ENCODE measurements at regions not wholly inside any gene's neighbourhood (a gene's known extent, or its start where the extent isn't known, plus 50 kb on each side); places are given as distances from the start of the nearest gene placed in this dataset.

- TF ChIP-seq CTCF (conservative IDR thresholded peaks at IDR 0.05; ENCODE audit: low read depth in 2 of 2) = no peak
- no peak for TF ChIP-seq ETS1 (IDR thresholded peaks at IDR 0.05)
- TF ChIP-seq ZNF114 (CRISPR knock-in tag; IDR thresholded peaks at IDR 0.05) = no peak
- no peak for TF ChIP-seq POLR2AphosphoS5 (IDR thresholded peaks at IDR 0.05; ENCODE audit: low read depth)
- no peak for TF ChIP-seq EZH2 (IDR thresholded peaks at IDR 0.05; ENCODE audit: low read depth, unreplicated experiment)
- no peak for TF ChIP-seq ZNF462 (CRISPR knock-in tag; IDR thresholded peaks at IDR 0.05)
- no peak for TF ChIP-seq REST (IDR thresholded peaks at IDR 0.05; ENCODE audit: unreplicated experiment)
- TF ChIP-seq EZH2phosphoT487 (IDR thresholded peaks at IDR 0.05; ENCODE audit: unreplicated experiment) = no peak
- TF ChIP-seq CREB1 (CRISPR knock-in tag; IDR thresholded peaks at IDR 0.05; ENCODE audit: low read depth) = no peak
Observed at GRCh38 chr3:61411009-61411662, 150.2 kb upstream of the PTPRG start.
